ENCODE measurements at regions not wholly inside any gene's neighbourhood (a gene's known extent, or its start where the extent isn't known, plus 50 kb on each side); places are given as distances from the start of the nearest gene placed in this dataset.

DNA sequence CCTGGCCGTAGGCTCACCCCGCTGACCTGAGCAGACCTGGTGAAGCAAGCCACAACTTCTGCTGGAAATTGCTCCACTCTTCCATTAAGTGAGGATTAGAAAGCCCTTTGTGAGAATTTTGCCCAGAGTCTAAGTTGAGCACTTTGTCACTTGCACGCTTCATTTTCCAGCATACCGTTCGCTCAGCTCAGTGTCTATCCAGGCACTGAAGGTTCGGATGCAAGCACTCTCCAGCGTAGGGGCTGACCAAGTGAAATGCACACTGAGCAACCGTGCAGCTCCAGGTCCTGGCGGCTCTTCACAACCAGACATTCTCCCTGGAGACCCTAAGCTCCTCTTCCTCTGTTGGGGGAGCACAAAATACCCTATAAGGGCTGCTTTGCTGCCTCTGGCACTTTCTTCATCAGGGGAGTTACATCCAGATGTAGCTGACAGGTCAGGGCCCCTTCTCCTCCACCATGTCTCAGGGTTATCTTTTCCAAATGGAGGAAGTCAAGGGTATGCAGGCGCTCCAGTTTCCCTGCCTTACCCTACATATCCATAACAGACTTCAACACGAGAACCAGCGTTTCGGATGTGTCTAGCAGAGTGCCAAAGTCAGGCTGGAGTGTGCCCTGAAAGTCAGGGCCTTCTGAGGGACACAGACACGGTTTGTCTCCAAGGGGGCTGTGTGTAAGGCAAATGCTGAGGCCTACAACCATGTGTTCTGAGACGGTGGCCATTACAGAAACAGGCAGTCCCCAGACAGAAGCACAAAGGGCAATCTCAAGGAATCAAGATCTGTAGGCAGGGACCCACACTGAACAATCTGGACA, 146.7 kb upstream of the AFDN start:
- DNase-seq (ENCODE audit: low read depth): no peak
- CTCF ChIA-PET: no interaction called here
- POLR2A ChIA-PET: no interaction called here

DNA sequence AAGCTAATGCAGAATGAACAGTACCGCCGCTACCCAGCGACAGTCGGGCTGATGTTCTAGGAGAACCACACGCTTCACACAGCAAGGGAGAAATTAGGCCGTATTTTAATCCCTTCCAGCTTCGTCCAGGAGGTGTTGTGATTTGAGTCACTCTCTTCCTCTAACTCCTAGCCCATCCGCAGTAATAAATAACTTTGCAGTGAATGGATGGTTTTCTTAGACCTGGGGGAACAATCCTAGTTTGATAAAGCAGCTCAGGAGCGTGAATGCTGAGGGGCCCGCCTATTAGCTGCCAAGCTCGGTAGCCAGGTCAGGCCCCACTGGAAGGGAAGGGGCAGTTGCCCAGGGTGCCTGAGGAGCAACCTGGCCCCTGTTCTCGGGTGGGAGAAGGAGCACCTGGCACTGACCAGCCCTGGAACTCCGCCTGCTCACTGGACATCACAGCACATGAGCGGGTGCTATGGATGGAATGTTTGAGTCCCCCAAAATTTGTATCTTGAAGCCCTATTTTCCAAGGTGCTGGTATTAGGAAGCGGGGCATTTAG, 146.0 kb upstream of the AFDN start:
- POLR2A ChIA-PET: no interaction called here
- Histone ChIP-seq H3K27me3 (ENCODE audit: control insufficient read depth, insufficient read depth, low read length) (no peaks in the 10 kb centered on the region), H3K4me3 (ENCODE audit: low read depth, low read length) (no peak overlapping the region), H3K36me3 (ENCODE audit: control insufficient read depth, insufficient read depth, low read length) (no peaks in the 10 kb centered on the region)
- TF ChIP-seq, protein P1, sequence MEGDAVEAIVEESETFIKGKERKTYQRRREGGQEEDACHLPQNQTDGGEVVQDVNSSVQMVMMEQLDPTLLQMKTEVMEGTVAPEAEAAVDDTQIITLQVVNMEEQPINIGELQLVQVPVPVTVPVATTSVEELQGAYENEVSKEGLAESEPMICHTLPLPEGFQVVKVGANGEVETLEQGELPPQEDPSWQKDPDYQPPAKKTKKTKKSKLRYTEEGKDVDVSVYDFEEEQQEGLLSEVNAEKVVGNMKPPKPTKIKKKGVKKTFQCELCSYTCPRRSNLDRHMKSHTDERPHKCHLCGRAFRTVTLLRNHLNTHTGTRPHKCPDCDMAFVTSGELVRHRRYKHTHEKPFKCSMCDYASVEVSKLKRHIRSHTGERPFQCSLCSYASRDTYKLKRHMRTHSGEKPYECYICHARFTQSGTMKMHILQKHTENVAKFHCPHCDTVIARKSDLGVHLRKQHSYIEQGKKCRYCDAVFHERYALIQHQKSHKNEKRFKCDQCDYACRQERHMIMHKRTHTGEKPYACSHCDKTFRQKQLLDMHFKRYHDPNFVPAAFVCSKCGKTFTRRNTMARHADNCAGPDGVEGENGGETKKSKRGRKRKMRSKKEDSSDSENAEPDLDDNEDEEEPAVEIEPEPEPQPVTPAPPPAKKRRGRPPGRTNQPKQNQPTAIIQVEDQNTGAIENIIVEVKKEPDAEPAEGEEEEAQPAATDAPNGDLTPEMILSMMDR (IDR thresholded peaks at IDR 0.05; ENCODE audit: insufficient read depth, low read depth, low read length): no peak
- no peak for DNase-seq (ENCODE audit: low read depth)
- CTCF ChIA-PET: no interaction called here

More for the DNA sequence above, 146.7 kb upstream of the AFDN start:
- Histone ChIP-seq H3K36me3 (ENCODE audit: control insufficient read depth, insufficient read depth, low read length) (no peaks in the 10 kb centered on the region), H3K4me3 (ENCODE audit: low read depth, low read length) (no peak overlapping the region), H3K27me3 (ENCODE audit: control insufficient read depth, insufficient read depth, low read length) (no peaks in the 10 kb centered on the region)
- TF ChIP-seq, protein P1 (IDR thresholded peaks at IDR 0.05; ENCODE audit: insufficient read depth, low read depth, low read length): no peak

DNA sequence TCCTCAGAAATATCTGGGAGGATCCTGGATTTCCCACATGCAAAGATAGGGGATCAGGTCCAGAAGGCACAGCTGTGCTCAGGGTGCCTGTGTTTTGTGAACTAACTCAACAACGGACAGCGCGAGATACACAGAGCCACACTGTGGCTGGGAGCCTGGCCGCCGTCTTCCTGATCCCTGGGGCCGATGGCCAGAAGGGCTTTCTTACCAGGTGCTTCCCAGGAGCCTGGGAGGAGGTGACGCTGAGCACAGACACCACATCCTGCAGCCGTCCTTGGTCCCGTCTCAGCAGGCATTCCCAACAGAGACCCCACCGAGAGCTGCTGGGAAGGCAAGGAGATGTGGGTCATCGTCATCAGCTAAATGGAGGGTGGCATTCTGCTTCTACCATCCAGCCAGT, 144.6 kb upstream of the AFDN start:
- DNase-seq (ENCODE audit: low read depth): no peak
- H3K27me3 ChIP-seq (ENCODE audit: control insufficient read depth, insufficient read depth, low read length): no peaks in the 10 kb centered on the region
- POLR2A ChIA-PET: no interaction called here
- TF ChIP-seq, protein P1 (IDR thresholded peaks at IDR 0.05; ENCODE audit: insufficient read depth, low read depth, low read length): no peak
- CTCF ChIA-PET: no interaction called here
- no peaks in the 10 kb centered on the region for H3K36me3 ChIP-seq (ENCODE audit: control insufficient read depth, insufficient read depth, low read length)
- H3K4me3 ChIP-seq (ENCODE audit: low read depth, low read length): no peak overlapping the region

DNA sequence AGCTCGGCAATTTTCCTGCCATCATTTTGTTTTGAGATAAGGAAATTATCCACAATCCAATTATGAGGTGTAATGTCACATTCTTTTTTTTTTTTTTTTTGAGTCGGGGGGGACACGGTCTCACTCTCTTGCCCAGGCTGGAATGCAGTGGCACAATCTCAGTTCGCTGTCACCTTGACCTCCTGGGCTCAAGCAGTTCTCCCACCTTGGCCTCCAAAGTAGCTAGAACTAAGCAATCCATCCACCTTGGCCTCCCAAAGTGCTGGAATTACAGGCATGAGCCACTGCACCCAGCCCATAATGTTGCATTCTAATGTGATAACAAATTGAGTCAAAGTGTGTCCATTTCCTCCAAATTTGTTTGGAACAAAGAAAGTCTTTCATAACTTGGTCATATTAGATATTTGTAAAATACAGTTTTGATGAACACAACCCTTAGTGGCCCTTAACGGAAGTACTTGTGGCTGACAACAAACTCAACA, 144.1 kb upstream of the AFDN start:
- DNase-seq (ENCODE audit: low read depth): no peak
- TF ChIP-seq, protein P1 (IDR thresholded peaks at IDR 0.05; ENCODE audit: insufficient read depth, low read depth, low read length): no peak
- H3K36me3 ChIP-seq (ENCODE audit: control insufficient read depth, insufficient read depth, low read length): no peaks in the 10 kb centered on the region
- ChIA-PET CTCF (no interaction called here), POLR2A (no interaction called here)
- no peak overlapping the region for H3K4me3 ChIP-seq (ENCODE audit: low read depth, low read length)
- H3K27me3 ChIP-seq (ENCODE audit: control insufficient read depth, insufficient read depth, low read length): no peaks in the 10 kb centered on the region

DNA sequence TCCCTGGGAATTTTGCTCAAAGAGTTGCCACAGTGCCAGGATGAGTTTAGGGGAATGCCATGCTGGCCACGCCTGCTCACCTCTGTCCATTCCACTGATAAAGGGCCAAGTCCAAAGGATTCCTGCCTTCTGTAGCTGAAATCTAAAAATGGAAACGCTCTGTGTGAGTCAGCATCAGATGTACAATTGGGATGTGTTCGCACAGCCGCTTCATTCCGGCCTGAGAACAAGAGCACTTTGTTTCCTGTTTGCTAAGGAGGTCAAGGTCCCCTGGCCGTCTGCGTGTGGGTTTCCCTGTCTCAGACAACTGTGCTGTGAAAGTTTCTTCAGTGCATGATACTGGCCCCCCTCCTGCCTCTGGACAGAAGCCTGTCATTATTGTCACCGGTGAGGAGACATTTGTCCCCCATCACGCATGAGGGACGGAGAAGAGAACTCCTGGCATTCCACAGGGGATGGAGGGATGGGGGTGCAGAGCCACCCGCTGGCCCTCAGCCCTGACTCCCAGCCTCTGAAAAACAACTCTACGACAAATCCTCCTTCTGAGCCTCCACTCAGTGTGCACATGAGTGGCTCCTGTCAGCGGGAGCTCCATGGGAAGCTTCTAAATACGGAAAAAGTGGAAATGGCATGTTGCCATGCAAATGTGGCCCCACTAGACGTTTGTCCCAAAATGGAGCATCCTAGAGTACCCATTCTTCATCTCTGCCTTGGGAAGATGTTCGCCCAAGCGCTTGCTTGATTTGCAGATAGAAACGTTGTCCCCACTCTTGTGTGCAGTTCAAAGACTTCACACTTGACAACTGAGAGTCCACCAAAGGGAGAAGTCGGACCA, 143.5 kb upstream of the AFDN start:
- ChIA-PET CTCF (no interaction called here), POLR2A (no interaction called here)

More for the DNA sequence above, 143.5 kb upstream of the AFDN start:
- H3K4me3 ChIP-seq (ENCODE audit: low read depth, low read length): no peak overlapping the region
- H3K36me3 ChIP-seq (ENCODE audit: control insufficient read depth, insufficient read depth, low read length): no peaks in the 10 kb centered on the region
- DNase-seq (ENCODE audit: low read depth): no peak
- TF ChIP-seq, protein P1 (IDR thresholded peaks at IDR 0.05; ENCODE audit: insufficient read depth, low read depth, low read length): no peak
- no peaks in the 10 kb centered on the region for H3K27me3 ChIP-seq (ENCODE audit: control insufficient read depth, insufficient read depth, low read length)

Measured in BJ (cell line).